ENCODE measurements at regions not wholly inside any gene's neighbourhood (a gene's known extent, or its start where the extent isn't known, plus 50 kb on each side); places are given as distances from the start of the nearest gene placed in this dataset.

DNA sequence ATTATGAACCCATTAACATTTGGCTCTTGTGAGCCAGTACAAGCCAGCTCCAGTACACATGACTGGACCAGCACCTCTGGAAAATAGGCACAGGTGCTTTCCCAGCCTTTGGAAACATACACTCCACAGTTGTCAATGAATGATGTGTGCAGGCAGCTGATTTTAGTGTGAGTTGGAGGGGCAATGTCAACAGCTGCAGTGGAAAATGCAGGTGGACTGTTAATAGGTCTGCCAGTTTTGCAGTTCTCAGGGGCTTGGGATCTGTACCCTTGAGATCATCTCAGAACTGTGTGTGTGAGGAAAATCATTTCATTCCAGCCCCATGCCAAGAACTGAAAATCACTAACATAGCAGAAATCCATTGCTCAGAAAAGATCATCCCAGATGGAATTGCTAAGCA is 81.7 kb upstream of the CHRDL1 start:
- ATAC-seq: no peak
- CTCF ChIA-PET: no interaction called here
- intact Hi-C loops (cut with micrococcal nuclease; ENCODE audit: unreplicated experiment) (no loop called here), in situ Hi-C loops (cut with HindIII; ENCODE audit: low pct_unique_long_range_greater_than_20kb, low sequenced_read_pairs) (no loop called here)
- Histone ChIP-seq H3K4me3 (ENCODE audit: low read depth in 2 of 2, low read length in 2 of 2) (no peak overlapping the region), H3K9me3 (ENCODE audit: control insufficient read depth, insufficient read depth, low read depth, low read length) (0 out of 2 replicates have a peak, but pooled peaks cover 5% of the 10 kb centered on the region), H3K27ac (ENCODE audit: low read length) (no peak overlapping the region), H3K36me3 (ENCODE audit: control insufficient read depth, insufficient read depth, low read length) (no peaks in the 10 kb centered on the region), H3K4me1 (ENCODE audit: control insufficient read depth, insufficient read depth, low read length) (no peaks in the 10 kb centered on the region), H3K27me3 (ENCODE audit: control insufficient read depth, insufficient read depth, low read length) (no peaks in the 10 kb centered on the region)
- no TSS peak for BruUV-seq (replicated peaks)
- no peak for TF ChIP-seq TCF7L2 (IDR thresholded peaks at IDR 0.05; ENCODE audit: low read depth, low read length)
- TF ChIP-seq POLR2AphosphoS5 (IDR thresholded peaks at IDR 0.05; ENCODE audit: low read depth, low read length): no peak
- no peak for TF ChIP-seq CTCF (IDR thresholded peaks at IDR 0.05)
- no peak for TF ChIP-seq REST (IDR thresholded peaks at IDR 0.05; ENCODE audit: insufficient read depth in 1 of 2, low read depth in 2 of 2, low read length in 1 of 2)
- TF ChIP-seq SIN3A (IDR thresholded peaks at IDR 0.05; ENCODE audit: borderline replicate concordance, insufficient read depth, low read depth, low read length): no peak
- DNase-seq (ENCODE audit: low read depth, low spot score): no peak
- POLR2A ChIA-PET: no interaction called here

DNA sequence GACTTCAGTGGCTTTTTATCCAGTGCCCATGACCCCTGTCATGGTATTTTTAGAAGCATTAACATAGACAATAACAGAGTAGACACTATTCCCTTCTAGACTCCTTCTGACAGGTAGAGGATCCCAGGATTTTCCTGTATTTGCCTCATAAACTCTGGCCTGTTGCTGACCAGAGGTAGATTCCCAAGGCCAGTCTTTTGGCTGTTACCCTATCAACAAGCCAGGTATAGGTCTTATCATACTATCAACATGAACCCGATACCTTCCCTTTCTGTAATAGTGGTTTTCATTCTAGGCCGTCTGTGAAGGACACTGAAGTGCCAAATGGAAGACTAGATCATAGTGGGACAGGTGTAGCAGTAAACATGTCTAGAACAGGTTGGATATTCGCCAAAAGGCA is 76.2 kb upstream of the CHRDL1 start:
- no TSS peak for BruUV-seq (replicated peaks)
- TF ChIP-seq CTCF (IDR thresholded peaks at IDR 0.05) (no peak), POLR2AphosphoS5 (IDR thresholded peaks at IDR 0.05; ENCODE audit: low read depth, low read length) (no peak), SIN3A (IDR thresholded peaks at IDR 0.05; ENCODE audit: borderline replicate concordance, insufficient read depth, low read depth, low read length) (no peak), REST (IDR thresholded peaks at IDR 0.05; ENCODE audit: insufficient read depth in 1 of 2, low read depth in 2 of 2, low read length in 1 of 2) (no peak), TCF7L2 (IDR thresholded peaks at IDR 0.05; ENCODE audit: low read depth, low read length) (no peak)
- H3K9me3 ChIP-seq (ENCODE audit: control insufficient read depth, insufficient read depth, low read depth, low read length): no peaks in the 10 kb centered on the region
- no peaks in the 10 kb centered on the region for H3K36me3 ChIP-seq (ENCODE audit: control insufficient read depth, insufficient read depth, low read length)
- ATAC-seq (no peak), DNase-seq (ENCODE audit: low read depth, low spot score) (no peak)
- H3K4me3 ChIP-seq (ENCODE audit: low read depth in 2 of 2, low read length in 2 of 2): no peak overlapping the region
- ChIA-PET POLR2A (no interaction called here), CTCF (interaction anchor here (0.6 kb wide), 1 partner anchor 187 kb away, joined by 8 read pairs; no protein-coding TSS in a partner anchor)
- intact Hi-C loops (cut with micrococcal nuclease; ENCODE audit: unreplicated experiment) (no loop called here), in situ Hi-C loops (cut with HindIII; ENCODE audit: low pct_unique_long_range_greater_than_20kb, low sequenced_read_pairs) (no loop called here)
- no peak overlapping the region for H3K27ac ChIP-seq (ENCODE audit: low read length)
- H3K27me3 ChIP-seq (ENCODE audit: control insufficient read depth, insufficient read depth, low read length): no peaks in the 10 kb centered on the region
- H3K4me1 ChIP-seq (ENCODE audit: control insufficient read depth, insufficient read depth, low read length): no peaks in the 10 kb centered on the region

Measured in Panc1 (cell line).